Activated naive CD8-positive, alpha-beta T cell treated with anti-CD3 and anti-CD28 coated beads, Interleukin-2, amount 50 U/mL, for 16 hours (primary cell): ENCODE measurements at regions not wholly inside any gene's neighbourhood (a gene's known extent, or its start where the extent isn't known, plus 50 kb on each side); places are given as distances from the start of the nearest gene placed in this dataset.

Source experiments
- DNase-seq: peaks from one replicate; pipeline ENCODE4 v3.0.0-alpha.2; 2020; ENCODE audit warnings: low read depth, low spot score

DNA sequence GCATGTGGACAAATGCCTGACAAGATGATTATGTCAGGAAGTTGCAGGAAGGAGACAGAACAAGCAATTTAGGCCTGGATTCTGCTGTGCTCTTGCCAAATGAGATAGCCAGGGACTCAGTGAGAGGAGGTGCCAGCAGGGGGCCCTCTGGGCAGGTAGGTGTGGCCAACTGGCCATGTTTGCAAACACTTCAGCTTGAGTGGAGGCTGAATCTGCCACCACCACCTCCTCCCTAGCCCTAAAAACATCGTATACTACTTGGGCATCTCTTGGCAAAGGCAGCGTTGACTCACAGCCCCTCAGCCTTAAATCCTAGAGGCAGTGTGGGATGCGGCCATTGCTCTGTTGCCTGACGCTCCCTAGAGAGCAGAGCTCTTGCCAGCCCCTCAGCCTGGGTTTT, 95.1 kb upstream of the PLET1 start:
- DNase-seq: no peak

DNA sequence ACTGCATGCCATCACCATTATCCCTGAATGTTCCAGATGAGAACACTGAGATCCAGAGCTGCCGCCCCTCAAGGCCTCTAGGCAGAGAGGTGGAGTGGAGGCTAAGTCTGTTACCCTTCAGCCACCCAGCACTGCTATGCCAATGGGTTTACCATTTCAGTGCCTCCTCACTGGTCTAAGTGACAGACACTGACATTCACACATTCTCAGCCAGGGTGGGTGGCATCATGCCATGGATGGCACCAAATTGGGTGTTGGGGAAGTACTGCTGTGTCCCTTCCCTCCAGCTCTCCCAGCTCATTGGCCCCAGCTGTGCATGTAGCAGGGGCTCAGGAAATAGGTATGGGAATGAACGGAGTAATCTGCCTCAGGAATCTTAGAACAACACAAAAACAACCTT, 96.8 kb upstream of the PLET1 start:
- no peak for DNase-seq

DNA sequence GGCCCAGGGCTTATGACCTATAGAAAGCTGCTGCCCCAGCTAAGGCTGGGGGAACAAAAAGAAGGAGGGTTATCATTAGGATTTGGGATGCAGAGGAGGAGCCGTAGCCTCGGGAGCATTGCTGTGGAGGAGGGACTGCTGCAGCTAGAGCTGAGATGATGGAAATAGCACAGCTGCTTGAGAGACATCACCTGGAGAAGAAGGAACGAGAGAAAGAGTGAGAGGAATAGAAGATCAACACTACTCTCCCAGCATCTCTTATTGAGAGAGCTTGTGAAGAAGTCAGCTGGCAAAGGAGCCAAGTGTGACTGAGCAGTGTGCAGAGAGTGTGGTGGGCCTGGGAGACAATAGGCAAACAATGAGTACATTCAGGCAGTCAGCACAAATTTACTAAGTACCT, 100.7 kb upstream of the PLET1 start:
- DNase-seq: no peak

DNA sequence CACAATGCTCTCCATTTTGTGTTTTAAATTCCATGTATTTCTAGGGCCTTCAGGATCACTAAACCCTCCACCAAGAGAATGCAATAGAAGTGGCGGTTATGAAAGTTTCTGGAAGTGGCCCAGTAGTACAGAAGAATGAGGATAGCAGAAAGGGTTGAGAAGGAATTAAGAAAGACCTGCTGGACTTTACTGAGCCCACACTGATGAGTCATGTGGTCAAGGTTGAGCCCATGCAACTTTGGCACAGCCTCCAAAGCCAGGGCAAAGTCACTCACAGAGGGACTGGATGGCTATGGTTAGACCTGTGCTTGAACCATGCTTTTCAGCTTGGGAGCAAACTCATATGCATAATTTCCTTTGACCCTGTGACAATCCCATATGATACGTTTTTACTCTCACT, 102.9 kb upstream of the PLET1 start:
- DNase-seq: no peak

DNA sequence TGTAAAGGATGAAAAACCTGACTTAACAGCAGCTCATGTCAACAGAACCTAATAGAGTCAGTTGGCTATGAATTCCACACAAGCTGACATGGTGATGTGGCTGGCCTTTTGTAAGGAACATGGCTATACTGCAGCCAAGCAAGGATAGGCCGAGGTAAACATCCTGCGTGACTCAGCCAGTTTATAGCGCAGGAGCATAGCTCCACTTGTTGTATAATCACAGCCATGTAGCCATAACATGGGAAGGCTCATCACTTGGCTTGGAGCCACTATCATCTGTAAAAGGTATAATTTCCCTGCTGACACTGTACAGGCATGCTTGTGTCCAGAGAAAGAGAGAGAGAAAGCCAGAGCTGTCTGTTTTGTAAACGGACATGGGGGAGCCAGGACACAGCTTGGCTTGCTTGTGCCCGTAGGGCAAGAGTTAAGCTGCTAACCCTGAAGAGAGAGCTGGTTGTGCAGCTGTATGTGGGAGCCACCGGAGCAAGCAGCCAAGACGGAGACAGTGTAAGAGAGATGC, 104.4 kb upstream of the PLET1 start:
- no peak for DNase-seq

DNA sequence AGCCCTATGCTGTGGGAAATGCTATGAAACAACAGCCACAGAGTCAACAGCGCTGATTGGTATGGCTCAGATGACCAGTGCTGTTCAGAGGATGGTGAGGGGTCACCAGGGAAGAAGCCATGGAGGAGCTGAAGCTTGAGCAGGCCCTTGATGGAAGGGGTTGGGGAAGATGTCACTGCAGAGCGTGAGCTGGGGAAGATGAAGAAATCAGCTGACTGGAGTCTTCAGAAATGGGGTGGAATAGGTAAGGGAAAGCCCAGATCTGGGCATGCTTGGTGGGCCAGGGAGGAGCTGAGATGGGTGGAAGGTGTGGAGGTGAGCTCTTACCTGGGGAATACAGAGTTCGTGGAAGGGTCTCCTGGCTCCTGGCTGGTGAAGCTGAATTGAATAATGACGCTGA, 105.4 kb upstream of the PLET1 start:
- DNase-seq: no peak

DNA sequence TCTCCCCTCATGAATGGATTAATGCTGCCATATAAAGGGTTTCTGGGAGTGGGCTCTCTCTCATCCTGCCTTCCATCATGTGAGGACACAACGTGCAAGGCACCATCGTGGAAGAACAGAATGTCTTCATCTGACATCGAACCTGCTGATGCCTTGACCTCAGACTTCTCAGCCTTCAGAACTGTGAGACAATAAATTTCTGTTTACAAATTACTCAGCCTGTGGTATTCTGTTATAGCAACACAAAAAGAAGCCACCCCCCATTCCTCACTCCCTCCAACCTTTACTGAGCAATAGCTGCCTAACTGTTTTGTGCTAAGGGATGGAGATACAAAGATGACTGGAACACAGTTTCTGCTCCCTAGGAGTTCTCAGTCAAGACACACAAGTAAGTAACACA, 106.1 kb upstream of the PLET1 start:
- DNase-seq: no peak

DNA sequence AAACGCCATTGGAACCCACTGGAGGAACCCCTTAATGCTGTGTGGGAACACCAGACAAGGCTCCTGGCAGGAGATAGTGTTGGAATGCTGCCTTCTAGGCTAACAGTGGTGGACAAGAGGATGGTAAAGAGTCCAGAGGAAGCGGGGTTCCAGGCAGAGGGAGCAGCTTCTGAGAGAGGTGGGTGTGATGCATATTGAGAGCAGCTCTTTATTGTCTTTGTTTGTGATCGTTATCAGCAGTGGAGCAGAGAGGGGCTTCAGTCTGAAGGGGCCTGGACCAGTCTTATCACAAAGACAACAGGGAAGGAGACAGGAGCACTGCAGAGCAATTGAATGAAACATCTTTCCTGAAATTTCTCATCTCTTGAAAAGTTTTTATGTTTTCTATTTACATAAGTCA, 106.8 kb upstream of the PLET1 start:
- no peak for DNase-seq

DNA sequence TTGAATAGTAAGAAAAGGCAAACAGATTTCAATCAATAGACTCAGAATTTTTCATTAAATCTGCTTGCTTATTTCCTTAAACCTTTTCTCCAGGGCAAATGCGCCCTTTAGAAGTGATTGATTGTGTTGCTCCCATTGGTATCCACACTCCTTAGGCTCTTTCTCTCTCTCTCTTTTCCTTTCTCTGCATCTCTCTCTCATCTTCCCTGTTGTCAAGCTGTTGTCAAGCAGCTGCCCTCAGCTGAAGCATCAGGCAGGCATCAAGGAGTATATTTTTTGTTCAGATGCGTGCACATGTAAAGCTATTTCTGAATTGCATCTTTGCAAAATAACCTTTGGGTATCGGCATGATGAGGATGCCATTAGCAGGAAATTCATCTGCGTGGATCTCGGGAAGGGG, 107.2 kb upstream of the PLET1 start:
- no peak for DNase-seq

DNA sequence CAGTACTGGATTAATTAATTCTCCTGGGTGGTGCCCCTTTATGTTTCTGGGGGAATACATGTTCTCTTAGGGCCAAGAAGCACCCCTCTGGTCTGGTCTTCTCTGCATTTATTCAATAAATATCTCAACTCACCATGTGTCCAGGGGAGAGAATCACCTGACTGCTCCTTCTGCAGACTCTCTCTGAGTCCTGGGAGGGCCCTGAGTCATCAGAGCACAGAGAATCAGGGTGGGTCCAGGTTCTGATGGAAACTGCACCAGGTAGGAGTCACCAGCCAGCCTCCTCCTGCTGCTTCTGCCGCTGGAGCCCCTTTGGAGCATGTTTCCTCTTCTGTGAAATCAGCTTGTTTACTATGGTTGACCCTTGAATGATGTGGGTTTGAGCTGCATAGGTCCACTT, 107.7 kb upstream of the PLET1 start:
- DNase-seq: no peak

DNA sequence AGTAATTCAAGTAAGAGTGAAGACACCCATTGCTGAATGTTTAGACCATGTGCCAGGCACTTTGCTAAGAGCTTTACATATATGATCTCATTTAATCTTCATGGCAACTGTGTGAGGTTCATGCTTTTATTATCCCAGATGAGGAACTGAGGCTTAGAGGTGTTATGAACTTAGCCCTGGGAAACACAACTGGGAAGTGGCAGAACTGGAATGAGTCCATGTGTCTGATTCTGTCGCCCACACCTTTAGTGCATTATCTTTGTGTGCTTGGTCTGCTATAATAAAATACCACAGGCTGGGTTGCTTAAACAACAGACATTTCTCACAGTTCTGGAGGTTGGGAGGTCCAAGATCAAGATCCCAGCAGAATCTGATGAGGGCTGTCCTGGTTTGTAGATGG, 108.7 kb upstream of the PLET1 start:
- DNase-seq: no peak

DNA sequence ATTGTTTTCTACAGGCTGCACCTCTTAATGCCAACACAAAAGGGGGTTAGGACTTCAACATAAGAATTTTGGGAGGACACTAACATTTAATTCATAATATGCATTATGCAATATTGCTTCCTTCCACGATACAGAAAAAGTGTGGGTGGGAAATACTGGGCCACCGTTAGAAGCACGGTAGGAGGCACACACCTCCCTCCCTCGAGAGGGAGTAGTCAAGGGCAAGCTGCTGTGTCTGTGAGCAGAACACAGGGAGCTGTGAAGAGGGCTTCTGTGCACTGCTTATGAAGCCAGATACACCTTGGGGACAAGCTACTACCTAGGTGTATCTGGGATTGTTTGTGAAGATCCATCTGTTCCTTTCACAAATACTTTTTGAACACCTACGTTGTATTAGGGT, 109.3 kb upstream of the PLET1 start:
- DNase-seq: no peak

DNA sequence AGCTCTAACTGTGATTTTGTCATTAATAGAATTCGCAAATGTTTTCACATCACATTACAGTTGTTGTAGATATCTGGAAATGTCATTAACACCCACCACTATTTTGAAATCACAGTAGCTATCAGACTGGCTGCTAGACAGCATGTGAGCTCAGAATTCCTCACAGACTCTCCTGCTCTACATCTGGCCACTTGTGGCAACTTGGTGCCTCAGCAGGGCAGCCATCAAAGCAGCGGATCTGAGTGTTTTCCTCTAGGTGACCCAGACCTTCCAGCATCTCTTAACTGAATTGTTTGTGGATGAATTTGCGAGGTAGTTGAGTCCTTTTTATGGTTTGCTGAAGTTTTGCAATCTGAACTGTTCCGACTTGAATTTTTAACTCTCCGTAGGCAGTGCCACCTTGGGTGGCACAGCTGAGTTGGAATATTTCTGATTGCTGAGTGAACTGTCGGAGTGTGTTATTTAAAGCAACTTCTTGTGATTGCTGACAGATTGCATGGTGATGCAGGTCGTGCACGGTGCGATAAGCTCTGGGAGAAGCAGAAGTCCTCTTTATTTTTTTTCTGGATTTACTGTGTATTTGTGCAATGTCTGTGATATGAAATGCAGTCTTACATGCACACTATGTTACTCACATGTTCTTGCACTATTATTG, 114.0 kb upstream of the PLET1 start:
- DNase-seq: no peak

DNA sequence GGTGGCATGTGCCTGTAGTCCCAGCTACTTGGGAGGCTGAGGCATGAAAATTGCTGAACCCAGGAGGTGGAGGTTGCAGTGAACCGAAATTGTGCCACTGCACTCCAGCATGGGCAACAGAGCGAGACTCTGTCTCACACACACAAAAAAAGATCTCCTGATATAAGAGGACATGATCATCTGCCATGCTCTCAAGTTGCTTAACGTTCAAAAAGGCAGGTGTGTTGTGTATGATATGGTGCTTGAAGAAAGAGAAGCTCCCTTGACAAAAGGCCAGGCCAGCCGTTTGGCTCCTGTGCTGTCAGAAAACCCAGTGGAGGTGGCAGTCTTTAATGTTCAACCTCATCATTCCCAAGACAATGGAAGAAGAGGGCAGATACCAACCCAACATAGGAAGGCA, 117.3 kb upstream of the PLET1 start:
- no peak for DNase-seq

DNA sequence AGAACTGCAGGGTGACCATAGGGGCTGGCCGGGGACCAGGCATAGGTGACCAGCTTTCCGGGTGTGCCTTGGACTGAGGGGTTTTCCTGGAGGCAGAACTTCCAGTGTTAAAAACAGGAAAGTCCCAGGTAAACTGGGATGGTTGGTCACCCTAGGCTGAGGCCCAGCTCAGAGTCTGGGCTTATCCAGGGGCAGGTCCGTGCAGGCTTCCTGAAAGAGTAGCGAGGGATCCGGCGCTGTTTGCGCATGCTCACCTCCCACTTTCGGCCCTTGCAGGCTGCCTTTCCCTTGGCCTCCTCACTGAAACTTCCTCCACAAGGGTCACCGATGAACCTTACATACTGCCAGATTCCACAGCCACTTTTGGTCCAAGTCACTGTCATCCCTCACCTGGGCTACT, 119.8 kb upstream of the PLET1 start:
- no peak for DNase-seq

DNA sequence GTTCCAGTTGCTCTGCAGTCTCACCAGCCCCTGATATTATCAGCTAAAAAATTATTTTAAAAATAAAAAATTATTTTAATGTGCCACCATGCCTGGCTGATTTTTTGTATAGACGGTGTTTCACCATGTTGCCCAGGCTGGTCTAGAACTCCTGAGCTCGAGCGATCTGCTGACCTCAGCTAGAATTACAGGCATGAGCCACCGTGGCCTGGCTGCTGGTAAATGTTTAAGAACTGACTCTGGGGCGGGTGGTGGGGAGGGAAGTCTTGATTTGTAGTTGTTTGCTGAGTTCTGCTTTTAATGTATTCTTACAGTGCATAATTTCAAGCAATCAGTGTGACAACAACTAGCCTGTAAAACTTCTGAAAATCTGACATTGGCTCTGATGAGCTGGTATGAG, 120.9 kb upstream of the PLET1 start:
- DNase-seq: no peak

DNA sequence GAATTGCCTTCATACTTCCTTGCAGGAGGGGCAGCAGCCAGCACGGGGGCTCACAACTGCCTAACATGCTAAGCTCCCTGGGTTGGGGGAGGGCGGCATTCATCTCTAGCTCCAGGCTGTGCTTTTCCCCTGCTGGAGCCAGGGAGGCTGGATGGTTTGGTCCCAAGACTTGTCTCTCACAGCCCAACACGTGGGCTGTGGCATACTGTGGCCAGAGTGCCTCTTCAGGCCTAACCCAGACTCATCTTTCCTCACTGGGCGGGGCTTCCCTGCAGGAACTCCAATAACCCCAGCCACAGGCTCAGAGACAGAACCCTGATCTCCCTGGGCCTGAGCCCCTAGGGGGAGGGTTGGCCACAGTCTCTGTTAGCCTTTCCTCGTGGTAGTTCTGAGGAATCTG, 121.9 kb upstream of the PLET1 start:
- DNase-seq: no peak

DNA sequence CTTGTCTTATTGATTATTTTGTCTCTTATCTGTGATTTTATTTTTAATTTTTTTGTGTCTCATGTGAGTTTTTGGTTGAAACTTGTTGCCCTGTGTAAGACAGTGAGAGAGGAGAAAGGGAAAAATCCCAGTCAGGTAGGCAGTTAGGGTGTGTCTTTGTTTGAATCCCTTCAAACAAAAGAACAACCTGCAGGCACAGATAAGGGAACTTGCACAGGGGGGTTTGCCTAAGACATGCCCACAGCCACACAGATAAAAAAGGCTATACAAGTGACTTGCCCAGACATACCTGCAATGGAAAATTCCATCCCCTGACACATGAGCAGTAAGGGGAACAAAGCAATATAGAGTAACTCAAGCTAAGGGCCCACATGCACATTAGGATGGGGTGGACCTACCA, 127.8 kb upstream of the PLET1 start:
- DNase-seq: no peak

DNA sequence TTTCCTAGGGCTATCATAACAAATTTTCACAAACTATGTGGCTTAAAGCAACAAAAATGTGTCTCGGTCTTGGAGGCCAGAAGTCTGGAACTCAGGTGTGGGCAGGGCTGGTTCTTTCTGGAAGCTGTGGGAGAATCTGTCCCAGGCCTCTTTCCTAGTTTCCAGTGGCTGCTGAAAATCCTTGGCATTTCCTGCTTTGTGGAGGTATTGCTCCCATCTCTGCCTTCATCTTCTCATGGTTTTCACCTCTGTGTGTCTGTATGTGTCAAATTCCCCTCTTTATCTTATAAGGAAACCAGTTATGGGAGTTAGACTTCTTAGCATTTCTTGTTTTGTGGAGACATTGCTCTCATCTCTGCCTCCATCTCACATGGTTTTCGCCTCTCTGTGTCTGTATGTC, 130.4 kb upstream of the PLET1 start:
- no peak for DNase-seq

DNA sequence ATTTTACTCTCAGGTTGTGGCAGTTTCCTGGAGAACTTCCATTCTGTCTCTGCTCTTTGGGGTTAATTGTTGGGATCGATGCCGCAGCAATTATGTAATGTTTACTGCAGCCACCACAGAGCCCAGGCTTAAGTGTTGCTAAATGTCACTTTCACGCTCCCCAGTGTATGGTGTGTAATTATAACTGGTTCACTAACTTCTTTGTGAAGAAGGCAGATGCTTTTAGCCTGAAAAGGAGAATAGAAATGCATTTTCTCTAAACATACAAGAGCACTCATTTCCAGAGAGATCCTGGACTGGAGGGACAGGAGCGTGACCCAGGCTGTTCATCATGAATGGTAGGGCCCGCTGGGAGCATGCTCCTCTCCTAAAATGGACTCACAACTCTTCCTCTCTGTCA, 132.2 kb upstream of the PLET1 start:
- DNase-seq: no peak

DNA sequence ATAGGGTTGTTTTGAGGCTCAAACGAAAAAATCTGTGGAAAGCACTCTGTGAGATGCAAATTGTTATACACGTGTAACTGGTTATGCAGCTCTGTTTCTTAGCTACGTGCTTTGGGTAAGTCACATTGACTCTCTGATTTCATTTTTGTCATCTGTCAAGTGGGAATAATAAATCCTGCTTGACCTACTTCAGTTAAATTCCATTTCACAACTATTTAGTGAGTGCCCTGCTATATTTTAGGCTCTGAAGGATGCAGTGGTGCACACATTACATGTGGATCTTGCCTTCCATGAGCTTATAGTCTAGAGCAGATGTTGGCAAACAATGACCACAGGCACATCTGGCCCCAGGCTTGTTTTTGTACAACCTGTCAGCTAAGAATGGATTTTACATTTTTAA, 133.6 kb upstream of the PLET1 start:
- no peak for DNase-seq

DNA sequence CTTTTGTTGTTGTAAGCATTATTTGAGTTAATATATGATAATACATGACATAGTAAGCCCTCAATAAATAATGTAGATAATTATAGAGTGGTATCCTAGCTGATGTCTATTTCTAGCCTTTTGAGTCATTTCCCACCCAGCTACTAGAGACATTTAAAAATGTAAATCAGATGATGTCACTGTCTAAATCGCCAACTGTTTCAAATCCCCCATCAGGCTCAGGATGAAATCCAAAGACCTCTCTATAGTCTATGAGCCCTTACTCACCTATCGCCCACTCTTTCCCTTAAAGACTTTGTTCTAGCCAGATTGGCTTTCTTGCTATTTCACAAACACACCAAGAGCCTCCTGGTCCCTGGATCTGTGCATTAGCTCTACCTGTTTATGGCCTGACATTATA, 135.4 kb upstream of the PLET1 start:
- no peak for DNase-seq

DNA sequence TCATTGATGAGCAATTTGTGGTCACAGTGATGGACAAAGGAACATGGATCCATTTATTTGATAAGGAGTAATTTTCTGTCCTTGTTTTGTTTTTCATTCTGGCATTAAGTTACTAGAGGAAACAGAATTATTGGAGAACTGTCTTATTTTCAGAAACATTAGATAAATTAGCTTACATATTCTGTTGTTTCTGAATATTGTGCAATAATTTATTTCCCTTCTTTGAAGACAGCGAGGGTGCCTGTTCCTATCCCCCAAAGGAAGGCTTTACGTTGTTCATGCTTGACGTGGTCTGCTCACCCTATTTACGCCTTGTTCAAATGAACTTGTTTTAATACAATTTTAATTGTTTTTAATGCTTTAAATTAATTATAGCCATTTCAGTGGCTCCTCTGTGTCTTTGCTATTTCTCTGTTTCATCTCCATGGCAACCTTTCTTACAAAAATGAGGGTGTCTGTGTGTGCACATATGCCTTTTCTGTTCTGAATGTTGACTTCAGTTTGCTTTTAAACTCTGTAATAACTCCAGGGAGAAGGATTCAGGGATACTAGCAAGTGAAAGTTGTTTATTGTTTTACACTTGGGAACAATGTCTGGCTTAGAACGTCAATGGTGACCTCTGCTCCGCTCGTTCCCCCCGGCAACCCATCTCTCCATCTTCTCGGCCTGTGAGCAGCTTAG, 138.3 kb upstream of the PLET1 start:
- DNase-seq: no peak
